Keratinocyte (primary cell): ENCODE measurements at regions not wholly inside any gene's neighbourhood (a gene's known extent, or its start where the extent isn't known, plus 50 kb on each side); places are given as distances from the start of the nearest gene placed in this dataset.

Experiments used
- CTCF ChIP-seq, 3 experiments: IDR thresholded peaks in 1 of 3; conservative IDR thresholded peaks in 1 of 3; optimal IDR thresholded peaks in 1 of 3; 2 replicates in 2 of 3; 3 replicates in 1 of 3; pipeline versions ENCODE3 to v1.5.1; 2011; ENCODE audit warnings: low read length in 3 of 3, mild to moderate bottlenecking in 3 of 3, moderate library complexity in 2 of 3, control low read depth in 1 of 3, inconsistent platforms in 1 of 3; ENCODE audit not compliant: insufficient read depth in 2 of 3; ENCODE audit errors: extremely low read depth in 1 of 3
- EZH2 ChIP-seq: IDR thresholded peaks from one replicate; pipeline ENCODE4 v1.6.1; 2012; ENCODE audit warnings: inconsistent platforms, mild to moderate bottlenecking, low read length, moderate library complexity

- no peak for TF ChIP-seq EZH2
- no peak for TF ChIP-seq CTCF (optimal IDR thresholded peaks at IDR 0.05 in 1 of 3, IDR thresholded peaks at IDR 0.05 in 1 of 3, conservative IDR thresholded peaks at IDR 0.05 in 1 of 3; ENCODE audit: extremely low read depth in 1 of 3, insufficient read depth in 2 of 3, low read length in 3 of 3)
These were observed 254.3 kb downstream of the FIGN start for GRCh38 chr2:163481515-163481914.
